Body of pancreas (tissue), 4 donors: ENCODE measurements at regions not wholly inside any gene's neighbourhood (a gene's known extent, or its start where the extent isn't known, plus 50 kb on each side); places are given as distances from the start of the nearest gene placed in this dataset.

Experiments
- POLR2A ChIP-seq, 3 donors: fragments of 450-650 bp; IDR thresholded peaks; one replicate each; pipeline ENCODE4 v1.6.1; 2016; ENCODE audit warnings: antibody characterized with exemption in 3 of 3, mild to moderate bottlenecking in 2 of 3
- TF ChIP-seq, protein P1 (sequence below), 7 experiments: fragments of 450-650 bp in 4 of 7; fragments of 200-600 bp in 3 of 7; sonication (generic) in 3 of 7; IDR thresholded peaks; one replicate each; pipeline ENCODE4 v1.5.1; 2016 to 2019; ENCODE audit warnings: antibody characterized with exemption in 7 of 7

- no peak for TF ChIP-seq POLR2A (IDR thresholded peaks at IDR 0.05)
- TF ChIP-seq, protein P1, sequence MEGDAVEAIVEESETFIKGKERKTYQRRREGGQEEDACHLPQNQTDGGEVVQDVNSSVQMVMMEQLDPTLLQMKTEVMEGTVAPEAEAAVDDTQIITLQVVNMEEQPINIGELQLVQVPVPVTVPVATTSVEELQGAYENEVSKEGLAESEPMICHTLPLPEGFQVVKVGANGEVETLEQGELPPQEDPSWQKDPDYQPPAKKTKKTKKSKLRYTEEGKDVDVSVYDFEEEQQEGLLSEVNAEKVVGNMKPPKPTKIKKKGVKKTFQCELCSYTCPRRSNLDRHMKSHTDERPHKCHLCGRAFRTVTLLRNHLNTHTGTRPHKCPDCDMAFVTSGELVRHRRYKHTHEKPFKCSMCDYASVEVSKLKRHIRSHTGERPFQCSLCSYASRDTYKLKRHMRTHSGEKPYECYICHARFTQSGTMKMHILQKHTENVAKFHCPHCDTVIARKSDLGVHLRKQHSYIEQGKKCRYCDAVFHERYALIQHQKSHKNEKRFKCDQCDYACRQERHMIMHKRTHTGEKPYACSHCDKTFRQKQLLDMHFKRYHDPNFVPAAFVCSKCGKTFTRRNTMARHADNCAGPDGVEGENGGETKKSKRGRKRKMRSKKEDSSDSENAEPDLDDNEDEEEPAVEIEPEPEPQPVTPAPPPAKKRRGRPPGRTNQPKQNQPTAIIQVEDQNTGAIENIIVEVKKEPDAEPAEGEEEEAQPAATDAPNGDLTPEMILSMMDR (IDR thresholded peaks at IDR 0.05) = no peak
Observed at GRCh38 chr11:80211673-80212072, 770.8 kb upstream of the TENM4 start.
